GM06990 (cell line): ENCODE measurements at regions not wholly inside any gene's neighbourhood (a gene's known extent, or its start where the extent isn't known, plus 50 kb on each side); places are given as distances from the start of the nearest gene placed in this dataset.
A peak's percentile ranks its signal among the peaks of the same experiment; 100 is the strongest.

Experiments
- DNase-seq: peaks from one replicate; pipeline ENCODE4 v3.0.0-alpha.2; 2011; ENCODE audit not compliant: insufficient read length; ENCODE audit errors: extremely low read depth
- H3K27me3 ChIP-seq: replicated peaks from 2 replicates; pipeline ENCODE4 v1.6.0; 2011; ENCODE audit warnings: low read length; ENCODE audit not compliant: control insufficient read depth, insufficient read depth
- H3K36me3 ChIP-seq: 2 replicates; pipeline ENCODE4 v1.5.1; 2011; ENCODE audit warnings: low read length; ENCODE audit not compliant: control insufficient read depth, insufficient read depth
- H3K4me3 ChIP-seq: replicated peaks from 2 replicates; pipeline ENCODE4 v1.5.1; 2011; ENCODE audit warnings: low read depth, mild to moderate bottlenecking, control low read depth, low read length
- CTCF ChIP-seq: IDR thresholded peaks from 2 replicates; pipeline ENCODE4 v1.5.1; 2011; ENCODE audit warnings: low read length, control low read depth, mild to moderate bottlenecking, inconsistent platforms; ENCODE audit not compliant: insufficient read depth, poor library complexity, severe bottlenecking

DNA sequence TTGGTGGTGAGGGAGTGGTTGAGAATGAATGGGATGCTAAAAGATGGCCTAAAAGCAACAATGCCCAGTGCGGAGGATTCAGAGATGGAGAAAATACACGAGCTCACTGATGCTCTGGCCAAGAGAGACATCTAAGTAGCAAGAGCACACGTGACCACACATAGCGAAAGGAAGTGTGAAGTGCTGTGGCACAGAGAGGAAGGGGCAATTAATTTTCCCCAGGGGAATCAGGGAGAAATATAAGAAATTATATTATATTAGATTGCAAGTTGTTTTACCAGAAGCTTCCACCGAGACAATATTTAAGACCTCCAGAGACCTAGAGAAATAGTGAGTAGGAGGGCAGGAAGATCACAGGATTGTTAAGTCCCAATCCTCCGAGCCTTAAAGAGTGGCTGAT, 80.6 kb downstream of the RCN1 start:
- no peak for TF ChIP-seq CTCF
- H3K27me3 ChIP-seq: no peaks in the 10 kb centered on the region
- no peaks in the 10 kb centered on the region for H3K36me3 ChIP-seq
- H3K4me3 ChIP-seq: no peak overlapping the region
- DNase-seq: no peak

- DNase-seq: no peak
- Histone ChIP-seq H3K36me3 (no peaks in the 10 kb centered on the region), H3K27me3 (no peaks in the 10 kb centered on the region), H3K4me3 (no peak overlapping the region)
- no peak for TF ChIP-seq CTCF
These were observed 81.4 kb downstream of the RCN1 start for GRCh38 chr11:32172041-32172847.

GRCh38 chr11:32172848-32173834, 82.3 kb downstream of the RCN1 start:
- Histone ChIP-seq H3K4me3 (no peak overlapping the region), H3K27me3 (no peaks in the 10 kb centered on the region), H3K36me3 (no peaks in the 10 kb centered on the region)
- DNase-seq: no peak
- TF ChIP-seq CTCF: peak; percentile 77

- H3K4me3 ChIP-seq: no peak overlapping the region
- H3K36me3 ChIP-seq: no peaks in the 10 kb centered on the region
- no peaks in the 10 kb centered on the region for H3K27me3 ChIP-seq
- no peak for DNase-seq
- TF ChIP-seq CTCF: no peak
These were observed 83.1 kb downstream of the RCN1 start for GRCh38 chr11:32173977-32174376.

GRCh38 chr11:32176223-32176934, 85.5 kb downstream of the RCN1 start:
- TF ChIP-seq CTCF: peak; percentile 89
- H3K4me3 ChIP-seq: no peak overlapping the region
- H3K36me3 ChIP-seq: no peaks in the 10 kb centered on the region
- DNase-seq: no peak
- no peaks in the 10 kb centered on the region for H3K27me3 ChIP-seq
